ENCODE measurements at regions not wholly inside any gene's neighbourhood (a gene's known extent, or its start where the extent isn't known, plus 50 kb on each side); places are given as distances from the start of the nearest gene placed in this dataset.
"Not testable (repeated sequence)": the region's sequence is repeated elsewhere in the genome, so short reads cannot be mapped to it uniquely, and the experiment has no call there.

GRCh38 chr5:93964421-93964820 lies 223.0 kb upstream of the POU5F2 start:
- H3K27ac ChIP-seq (ENCODE audit: low read depth in 1 of 2, low read length in 1 of 2) = no peak overlapping the region
- DNase-seq (ENCODE audit: low read depth in 6 of 9, low spot score in 9 of 9) = no peak
- H3K4me1 ChIP-seq (ENCODE audit: control insufficient read depth in 2 of 2, insufficient read depth in 2 of 2, low read length in 2 of 2) = no peaks in the 10 kb centered on the region
- no peaks in the 10 kb centered on the region for H3K36me3 ChIP-seq (ENCODE audit: control insufficient read depth in 2 of 2, insufficient read depth in 2 of 2, low read length in 1 of 2)
- H3K27me3 ChIP-seq (ENCODE audit: control insufficient read depth in 2 of 2, insufficient read depth in 1 of 2, low read length in 1 of 2) = no peaks in the 10 kb centered on the region
- 100% methylated on average over 1 of the region's 1 CpG for WGBS
- H3K9me3 ChIP-seq (ENCODE audit: control insufficient read depth in 2 of 2, insufficient read depth in 1 of 2, low read length in 1 of 2) = no peaks in the 10 kb centered on the region
- H3K4me3 ChIP-seq (ENCODE audit: low read length in 2 of 2) = no peak overlapping the region

GRCh38 chr5:93960042-93960441 lies 218.6 kb upstream of the POU5F2 start:
- Histone ChIP-seq H3K4me1 (ENCODE audit: control insufficient read depth in 2 of 2, insufficient read depth in 2 of 2, low read length in 2 of 2) (no peaks in the 10 kb centered on the region), H3K27me3 (ENCODE audit: control insufficient read depth in 2 of 2, insufficient read depth in 1 of 2, low read length in 1 of 2) (no peaks in the 10 kb centered on the region), H3K27ac (ENCODE audit: low read depth in 1 of 2, low read length in 1 of 2) (no peak overlapping the region), H3K36me3 (ENCODE audit: control insufficient read depth in 2 of 2, insufficient read depth in 2 of 2, low read length in 1 of 2) (peaks cover 0 to 3% of the 10 kb centered on the region in 2 donors), H3K9me3 (ENCODE audit: control insufficient read depth in 2 of 2, insufficient read depth in 1 of 2, low read length in 1 of 2) (no peaks in the 10 kb centered on the region), H3K4me3 (ENCODE audit: low read length in 2 of 2) (no peak overlapping the region)
- WGBS = 99% methylated on average over 3 of the region's 3 CpGs
- no peak for DNase-seq (ENCODE audit: low read depth in 6 of 9, low spot score in 9 of 9)

GRCh38 chr5:93956006-93956405 lies 214.6 kb upstream of the POU5F2 start:
- H3K27ac ChIP-seq (ENCODE audit: low read depth in 1 of 2, low read length in 1 of 2) = no peak overlapping the region
- no peak overlapping the region for H3K4me3 ChIP-seq (ENCODE audit: low read length in 2 of 2)
- no peak for DNase-seq (ENCODE audit: low read depth in 6 of 9, low spot score in 9 of 9)
- H3K27me3 ChIP-seq (ENCODE audit: control insufficient read depth in 2 of 2, insufficient read depth in 1 of 2, low read length in 1 of 2) = no peaks in the 10 kb centered on the region
- no peaks in the 10 kb centered on the region for H3K4me1 ChIP-seq (ENCODE audit: control insufficient read depth in 2 of 2, insufficient read depth in 2 of 2, low read length in 2 of 2)
- peaks cover 3 to 4% of the 10 kb centered on the region in 2 donors for H3K36me3 ChIP-seq (ENCODE audit: control insufficient read depth in 2 of 2, insufficient read depth in 2 of 2, low read length in 1 of 2)
- no peaks in the 10 kb centered on the region for H3K9me3 ChIP-seq (ENCODE audit: control insufficient read depth in 2 of 2, insufficient read depth in 1 of 2, low read length in 1 of 2)
- WGBS = 99% methylated on average over 2 of the region's 2 CpGs

- H3K36me3 ChIP-seq (ENCODE audit: control insufficient read depth in 2 of 2, insufficient read depth in 2 of 2, low read length in 1 of 2) = peaks cover 3 to 4% of the 10 kb centered on the region in 2 donors
- DNase-seq (ENCODE audit: low read depth in 6 of 9, low spot score in 9 of 9) = no peak
- no peak overlapping the region for H3K4me3 ChIP-seq (ENCODE audit: low read length in 2 of 2)
- no peaks in the 10 kb centered on the region for H3K4me1 ChIP-seq (ENCODE audit: control insufficient read depth in 2 of 2, insufficient read depth in 2 of 2, low read length in 2 of 2)
- H3K27ac ChIP-seq (ENCODE audit: low read depth in 1 of 2, low read length in 1 of 2) = no peak overlapping the region
- H3K27me3 ChIP-seq (ENCODE audit: control insufficient read depth in 2 of 2, insufficient read depth in 1 of 2, low read length in 1 of 2) = no peaks in the 10 kb centered on the region
- WGBS = over 99% methylated on average over 5 of the region's 5 CpGs
- H3K9me3 ChIP-seq (ENCODE audit: control insufficient read depth in 2 of 2, insufficient read depth in 1 of 2, low read length in 1 of 2) = peaks cover 0 to 4% of the 10 kb centered on the region in 2 donors
Observed at GRCh38 chr5:93954421-93955069, 213.1 kb upstream of the POU5F2 start.

- Histone ChIP-seq H3K4me3 (ENCODE audit: low read length in 2 of 2) (no peak overlapping the region), H3K9me3 (ENCODE audit: control insufficient read depth in 2 of 2, insufficient read depth in 1 of 2, low read length in 1 of 2) (peaks cover 0 to 4% of the 10 kb centered on the region in 2 donors), H3K36me3 (ENCODE audit: control insufficient read depth in 2 of 2, insufficient read depth in 2 of 2, low read length in 1 of 2) (peaks cover 3 to 4% of the 10 kb centered on the region in 2 donors), H3K4me1 (ENCODE audit: control insufficient read depth in 2 of 2, insufficient read depth in 2 of 2, low read length in 2 of 2) (no peaks in the 10 kb centered on the region), H3K27ac (ENCODE audit: low read depth in 1 of 2, low read length in 1 of 2) (no peak overlapping the region), H3K27me3 (ENCODE audit: control insufficient read depth in 2 of 2, insufficient read depth in 1 of 2, low read length in 1 of 2) (no peaks in the 10 kb centered on the region)
- over 99% methylated on average over 3 of the region's 3 CpGs for WGBS
- no peak for DNase-seq (ENCODE audit: low read depth in 6 of 9, low spot score in 9 of 9)
Observed at GRCh38 chr5:93953442-93953841, 212.0 kb upstream of the POU5F2 start.

GRCh38 chr5:93941897-93942296 lies 200.5 kb upstream of the POU5F2 start:
- no peak for DNase-seq (ENCODE audit: low read depth in 6 of 9, low spot score in 9 of 9)
- WGBS = 96% methylated on average over 3 of the region's 3 CpGs
- no peaks in the 10 kb centered on the region for H3K36me3 ChIP-seq (ENCODE audit: control insufficient read depth in 2 of 2, insufficient read depth in 2 of 2, low read length in 1 of 2)
- no peak overlapping the region for H3K27ac ChIP-seq (ENCODE audit: low read depth in 1 of 2, low read length in 1 of 2)
- H3K9me3 ChIP-seq (ENCODE audit: control insufficient read depth in 2 of 2, insufficient read depth in 1 of 2, low read length in 1 of 2) = no peaks in the 10 kb centered on the region
- no peaks in the 10 kb centered on the region for H3K4me1 ChIP-seq (ENCODE audit: control insufficient read depth in 2 of 2, insufficient read depth in 2 of 2, low read length in 2 of 2)
- no peak overlapping the region for H3K4me3 ChIP-seq (ENCODE audit: low read length in 2 of 2)
- no peaks in the 10 kb centered on the region for H3K27me3 ChIP-seq (ENCODE audit: control insufficient read depth in 2 of 2, insufficient read depth in 1 of 2, low read length in 1 of 2)

- WGBS = 96% methylated on average over 2 of the region's 2 CpGs
- H3K27me3 ChIP-seq (ENCODE audit: control insufficient read depth in 2 of 2, insufficient read depth in 1 of 2, low read length in 1 of 2) = not testable (repeated sequence)
Observed at GRCh38 chr5:93933269-93933668, 191.9 kb upstream of the POU5F2 start.

GRCh38 chr5:93930098-93930497 lies 188.7 kb upstream of the POU5F2 start:
- Histone ChIP-seq H3K27me3 (ENCODE audit: control insufficient read depth in 2 of 2, insufficient read depth in 1 of 2, low read length in 1 of 2) (no peaks in the 10 kb centered on the region), H3K4me3 (ENCODE audit: low read length in 2 of 2) (no peak overlapping the region), H3K9me3 (ENCODE audit: control insufficient read depth in 2 of 2, insufficient read depth in 1 of 2, low read length in 1 of 2) (no peaks in the 10 kb centered on the region), H3K27ac (ENCODE audit: low read depth in 1 of 2, low read length in 1 of 2) (peak overlapping the region in 1 of 2 donors; percentile 60), H3K4me1 (ENCODE audit: control insufficient read depth in 2 of 2, insufficient read depth in 2 of 2, low read length in 2 of 2) (no peaks in the 10 kb centered on the region), H3K36me3 (ENCODE audit: control insufficient read depth in 2 of 2, insufficient read depth in 2 of 2, low read length in 1 of 2) (no peaks in the 10 kb centered on the region)
- DNase-seq (ENCODE audit: low read depth in 6 of 9, low spot score in 9 of 9) = peak in 4 of 9 donors; percentile 13 to 58 (median 26)
- WGBS = 92% methylated on average over 4 of the region's 4 CpGs

More at GRCh38 chr5:93933269-93933668, 191.9 kb upstream of the POU5F2 start:
- not testable (repeated sequence) for H3K27ac ChIP-seq (ENCODE audit: low read depth in 1 of 2, low read length in 1 of 2); DNase-seq (ENCODE audit: low read depth in 6 of 9, low spot score in 9 of 9); H3K36me3 ChIP-seq (ENCODE audit: control insufficient read depth in 2 of 2, insufficient read depth in 2 of 2, low read length in 1 of 2); H3K4me3 ChIP-seq (ENCODE audit: low read length in 2 of 2); H3K9me3 ChIP-seq (ENCODE audit: control insufficient read depth in 2 of 2, insufficient read depth in 1 of 2, low read length in 1 of 2); H3K4me1 ChIP-seq (ENCODE audit: control insufficient read depth in 2 of 2, insufficient read depth in 2 of 2, low read length in 2 of 2)

GRCh38 chr5:93929131-93929530 lies 187.7 kb upstream of the POU5F2 start:
- Histone ChIP-seq H3K27me3 (ENCODE audit: control insufficient read depth in 2 of 2, insufficient read depth in 1 of 2, low read length in 1 of 2) (no peaks in the 10 kb centered on the region), H3K36me3 (ENCODE audit: control insufficient read depth in 2 of 2, insufficient read depth in 2 of 2, low read length in 1 of 2) (no peaks in the 10 kb centered on the region), H3K9me3 (ENCODE audit: control insufficient read depth in 2 of 2, insufficient read depth in 1 of 2, low read length in 1 of 2) (no peaks in the 10 kb centered on the region), H3K27ac (ENCODE audit: low read depth in 1 of 2, low read length in 1 of 2) (peak overlapping the region in 1 of 2 donors; percentile 60), H3K4me1 (ENCODE audit: control insufficient read depth in 2 of 2, insufficient read depth in 2 of 2, low read length in 2 of 2) (no peaks in the 10 kb centered on the region), H3K4me3 (ENCODE audit: low read length in 2 of 2) (no peak overlapping the region)
- DNase-seq (ENCODE audit: low read depth in 6 of 9, low spot score in 9 of 9) = no peak
- WGBS = 93% methylated on average over 1 of the region's 1 CpG

All from thymus (tissue), 11 donors.